OCI-LY3 (cell line): ENCODE measurements at regions not wholly inside any gene's neighbourhood (a gene's known extent, or its start where the extent isn't known, plus 50 kb on each side); places are given as distances from the start of the nearest gene placed in this dataset.

Experiments
- H2AFZ ChIP-seq: fragments of 200-600, 300-600 bp; shearing (Covaris generic); 2 replicates; pipeline ENCODE4 v1.6.0; 2014; ENCODE audit warnings: antibody characterized with exemption, low read depth, low read length
- H3K27ac ChIP-seq: fragments of 200-600, 300-600 bp; sonication (generic); 2 replicates; pipeline ENCODE4 v1.5.1; 2014; ENCODE audit warnings: mild to moderate bottlenecking, low read length, moderate library complexity, mixed read lengths
- H3K27me3 ChIP-seq: fragments of 200-600, 300-600 bp; sonication (generic); 2 replicates; pipeline ENCODE4 v1.6.1; 2014; ENCODE audit warnings: low read depth, low read length, mixed read lengths
- H3K36me3 ChIP-seq: fragments of 200-600, 300-600 bp; sonication (generic); replicated peaks from 2 replicates; pipeline ENCODE3; 2014; ENCODE audit warnings: low read depth, low read length, mixed read lengths
- H3K4me1 ChIP-seq: fragments of 300-600, 200-600 bp; sonication (generic); 2 replicates; pipeline ENCODE4 v1.6.1; 2014; ENCODE audit warnings: low read length, mixed read lengths
- H3K4me2 ChIP-seq: fragments of 200-600, 300-600 bp; sonication (generic); 2 replicates; pipeline ENCODE4 v1.6.1; 2014; ENCODE audit warnings: low read length, mixed read lengths
- H3K4me3 ChIP-seq: fragments of 300-600, 200-600 bp; sonication (generic); 2 replicates; pipeline ENCODE4 v1.5.1; 2014; ENCODE audit warnings: antibody characterized with exemption, mild to moderate bottlenecking, low read length, moderate library complexity
- H3K79me2 ChIP-seq: fragments of 300-600, 200-600 bp; shearing (Covaris generic); 2 replicates; pipeline ENCODE4 v1.6.1; 2014; ENCODE audit warnings: mild to moderate bottlenecking, low read length, mixed read lengths
- H3K9ac ChIP-seq: fragments of 300-600, 200-600 bp; shearing (Covaris generic); 2 replicates; pipeline ENCODE4 v1.6.0; 2014; ENCODE audit warnings: mild to moderate bottlenecking, low read length, moderate library complexity
- H3K9me3 ChIP-seq: fragments of 200-600, 300-600 bp; shearing (Covaris generic); 2 replicates; pipeline ENCODE4 v1.6.1; 2014; ENCODE audit warnings: low read length, mixed read lengths; ENCODE audit not compliant: insufficient read depth
- H4K20me1 ChIP-seq: fragments of 200-600, 300-600 bp; sonication (generic); 2 replicates; pipeline ENCODE4 v1.6.1; 2016; ENCODE audit warnings: low read length, mixed read lengths; ENCODE audit not compliant: insufficient read depth
- EZH2phosphoT487 ChIP-seq: fragments of 200-600 bp; shearing (Covaris generic); IDR thresholded peaks from 2 replicates; pipeline ENCODE4 v1.6.1; 2018; ENCODE audit warnings: antibody characterized with exemption, mixed run types, low read depth
- TF ChIP-seq, protein P1 (sequence below): fragments of 200-600, 300-600 bp; sonication (generic); IDR thresholded peaks from 2 replicates; pipeline ENCODE4 v1.5.1; 2014; ENCODE audit warnings: antibody characterized with exemption, low read length, low read depth

DNA sequence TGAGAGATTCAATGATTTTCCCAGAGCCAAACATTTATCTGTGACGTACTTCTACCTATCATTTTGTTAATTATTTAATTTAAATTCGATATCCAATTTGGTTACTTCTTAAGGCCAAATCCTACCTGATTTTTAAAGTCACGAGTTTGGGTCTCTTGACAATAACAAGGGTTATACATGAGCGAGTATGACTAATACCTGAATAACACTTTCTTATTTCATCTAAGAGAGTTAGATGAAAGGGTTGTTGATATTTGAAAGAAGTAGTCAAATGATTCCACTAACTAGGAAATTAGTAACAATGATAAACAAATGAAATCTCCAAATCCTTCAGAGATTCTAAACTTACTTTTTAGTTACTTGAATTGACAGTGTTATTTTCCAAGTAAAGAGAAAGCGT, 1086.9 kb downstream of the XPNPEP1 start:
- no peaks in the 10 kb centered on the region for H3K27me3 ChIP-seq
- H3K79me2 ChIP-seq, result no peaks in the 10 kb centered on the region
- no peak overlapping the region for H3K9ac ChIP-seq
- peak overlapping the region; percentile 32; the same call in 1 of the 2 replicates for H3K4me2 ChIP-seq
- no peak overlapping the region for H3K27ac ChIP-seq
- peaks cover 17% of the 10 kb centered on the region for H3K4me1 ChIP-seq
- no peak overlapping the region for H3K4me3 ChIP-seq
- H2AFZ ChIP-seq, result no peak overlapping the region
- TF ChIP-seq, protein P1, sequence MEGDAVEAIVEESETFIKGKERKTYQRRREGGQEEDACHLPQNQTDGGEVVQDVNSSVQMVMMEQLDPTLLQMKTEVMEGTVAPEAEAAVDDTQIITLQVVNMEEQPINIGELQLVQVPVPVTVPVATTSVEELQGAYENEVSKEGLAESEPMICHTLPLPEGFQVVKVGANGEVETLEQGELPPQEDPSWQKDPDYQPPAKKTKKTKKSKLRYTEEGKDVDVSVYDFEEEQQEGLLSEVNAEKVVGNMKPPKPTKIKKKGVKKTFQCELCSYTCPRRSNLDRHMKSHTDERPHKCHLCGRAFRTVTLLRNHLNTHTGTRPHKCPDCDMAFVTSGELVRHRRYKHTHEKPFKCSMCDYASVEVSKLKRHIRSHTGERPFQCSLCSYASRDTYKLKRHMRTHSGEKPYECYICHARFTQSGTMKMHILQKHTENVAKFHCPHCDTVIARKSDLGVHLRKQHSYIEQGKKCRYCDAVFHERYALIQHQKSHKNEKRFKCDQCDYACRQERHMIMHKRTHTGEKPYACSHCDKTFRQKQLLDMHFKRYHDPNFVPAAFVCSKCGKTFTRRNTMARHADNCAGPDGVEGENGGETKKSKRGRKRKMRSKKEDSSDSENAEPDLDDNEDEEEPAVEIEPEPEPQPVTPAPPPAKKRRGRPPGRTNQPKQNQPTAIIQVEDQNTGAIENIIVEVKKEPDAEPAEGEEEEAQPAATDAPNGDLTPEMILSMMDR, result no peak
- no peak for TF ChIP-seq EZH2phosphoT487
- peaks cover 2% of the 10 kb centered on the region for H3K36me3 ChIP-seq
- no peaks in the 10 kb centered on the region for H4K20me1 ChIP-seq
- H3K9me3 ChIP-seq, result no peaks in the 10 kb centered on the region

DNA sequence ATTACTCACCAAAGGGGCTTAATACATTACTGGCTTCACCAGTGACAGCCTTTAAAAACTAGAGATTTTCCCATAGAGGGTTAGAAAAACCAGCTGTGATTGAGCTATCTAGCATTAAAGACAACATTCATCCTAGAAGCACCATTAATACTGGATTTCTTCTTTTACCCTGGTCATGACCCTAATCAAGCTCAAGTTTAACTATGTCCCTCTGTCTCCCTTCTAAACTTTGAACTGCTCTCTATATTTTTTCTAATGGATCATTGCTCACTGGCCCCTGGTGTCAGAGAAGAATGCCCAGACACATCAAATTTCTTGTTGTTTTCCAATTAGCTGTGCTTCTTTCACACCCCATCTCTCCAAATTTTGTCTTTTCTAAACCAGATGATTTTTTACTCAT, 1101.3 kb downstream of the XPNPEP1 start:
- TF ChIP-seq, protein P1, result no peak
- no peak for TF ChIP-seq EZH2phosphoT487
- no peaks in the 10 kb centered on the region for H3K4me1 ChIP-seq
- no peaks in the 10 kb centered on the region for H3K36me3 ChIP-seq
- H3K27me3 ChIP-seq, result no peaks in the 10 kb centered on the region
- no peaks in the 10 kb centered on the region for H3K9me3 ChIP-seq
- H4K20me1 ChIP-seq, result no peaks in the 10 kb centered on the region
- H3K4me3 ChIP-seq, result no peak overlapping the region
- no peaks in the 10 kb centered on the region for H3K79me2 ChIP-seq
- H3K4me2 ChIP-seq, result no peak overlapping the region
- H3K9ac ChIP-seq, result no peak overlapping the region
- no peak overlapping the region for H3K27ac ChIP-seq
- no peak overlapping the region for H2AFZ ChIP-seq

DNA sequence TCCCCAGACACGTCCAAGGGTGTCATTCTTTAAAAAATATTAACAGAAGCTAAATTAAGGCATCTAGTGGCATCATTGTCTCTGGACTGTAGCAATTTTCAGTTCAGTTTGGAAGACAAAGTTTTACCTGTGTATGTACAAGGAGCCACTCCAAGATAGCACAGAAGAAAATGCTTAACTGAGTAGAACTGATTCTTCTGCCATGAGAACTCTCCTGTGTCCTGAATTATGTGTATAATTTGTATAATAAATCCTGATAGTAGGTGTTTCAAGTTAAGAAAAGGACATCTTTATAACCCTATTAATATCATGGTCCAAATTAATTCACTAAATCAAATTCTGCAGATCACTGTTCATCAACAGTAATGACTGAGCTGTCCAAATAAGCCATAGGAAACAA, 1104.0 kb downstream of the XPNPEP1 start:
- Histone ChIP-seq H3K4me1 (peaks cover 6% of the 10 kb centered on the region), H3K27me3 (no peaks in the 10 kb centered on the region), H3K79me2 (no peaks in the 10 kb centered on the region), H4K20me1 (no peaks in the 10 kb centered on the region), H3K27ac (no peak overlapping the region), H3K9ac (no peak overlapping the region), H3K9me3 (no peaks in the 10 kb centered on the region), H3K4me2 (no peak overlapping the region), H3K4me3 (no peak overlapping the region), H3K36me3 (no peaks in the 10 kb centered on the region), H2AFZ (no peak overlapping the region)
- TF ChIP-seq, protein P1, result no peak
- no peak for TF ChIP-seq EZH2phosphoT487

DNA sequence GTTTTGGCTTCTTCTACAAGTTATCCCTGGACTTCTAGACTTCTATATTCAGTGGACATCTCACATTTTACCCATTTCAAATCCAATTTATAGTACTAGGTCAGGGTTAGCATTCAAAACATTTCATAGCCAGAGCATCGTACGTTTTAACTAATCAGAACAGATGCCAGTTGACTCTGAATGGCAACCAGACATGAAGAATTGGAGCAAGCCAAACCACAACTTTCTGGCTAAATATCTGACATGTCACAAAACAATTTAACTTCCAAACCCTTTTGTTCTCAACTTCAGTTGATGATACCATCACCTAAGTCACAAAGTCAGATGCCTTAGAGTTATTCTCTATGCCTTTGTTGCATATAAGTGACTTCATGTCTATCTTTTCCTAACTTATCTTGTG, 1105.7 kb downstream of the XPNPEP1 start:
- Histone ChIP-seq H3K4me1 (peaks cover 6% of the 10 kb centered on the region), H3K36me3 (no peaks in the 10 kb centered on the region), H3K27me3 (no peaks in the 10 kb centered on the region), H3K4me3 (no peak overlapping the region), H3K4me2 (no peak overlapping the region), H3K9me3 (no peaks in the 10 kb centered on the region), H3K27ac (no peak overlapping the region), H4K20me1 (no peaks in the 10 kb centered on the region), H3K9ac (no peak overlapping the region), H3K79me2 (no peaks in the 10 kb centered on the region), H2AFZ (no peak overlapping the region)
- TF ChIP-seq, protein P1, result no peak
- TF ChIP-seq EZH2phosphoT487, result no peak
